Kidney tubule cell (primary cell): ENCODE measurements at regions not wholly inside any gene's neighbourhood (a gene's known extent, or its start where the extent isn't known, plus 50 kb on each side); places are given as distances from the start of the nearest gene placed in this dataset.

Source experiments
- DNase-seq: peaks from one replicate; pipeline ENCODE4 v3.0.0-alpha.2; 2018; ENCODE audit warnings: low spot score

DNA sequence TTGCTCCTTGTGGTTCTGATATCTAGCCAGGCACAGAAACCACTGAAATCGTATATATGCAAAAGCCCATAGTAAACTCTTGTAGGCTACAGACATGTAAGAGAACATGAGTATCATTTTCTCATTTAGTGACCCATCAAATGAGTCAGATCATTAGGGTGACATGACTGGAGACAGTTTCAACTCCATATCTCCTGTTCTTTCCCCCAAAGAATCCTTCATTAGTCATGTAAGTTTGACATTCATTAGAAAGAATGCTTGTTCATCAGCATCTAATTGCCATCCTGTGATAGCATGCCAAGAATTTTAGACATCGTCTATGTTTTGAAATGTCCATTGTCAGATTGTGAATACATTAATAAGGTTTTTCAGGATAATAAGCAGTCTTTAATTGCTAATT, 264.9 kb upstream of the TPM1 start:
- peak; percentile 83 for DNase-seq

DNA sequence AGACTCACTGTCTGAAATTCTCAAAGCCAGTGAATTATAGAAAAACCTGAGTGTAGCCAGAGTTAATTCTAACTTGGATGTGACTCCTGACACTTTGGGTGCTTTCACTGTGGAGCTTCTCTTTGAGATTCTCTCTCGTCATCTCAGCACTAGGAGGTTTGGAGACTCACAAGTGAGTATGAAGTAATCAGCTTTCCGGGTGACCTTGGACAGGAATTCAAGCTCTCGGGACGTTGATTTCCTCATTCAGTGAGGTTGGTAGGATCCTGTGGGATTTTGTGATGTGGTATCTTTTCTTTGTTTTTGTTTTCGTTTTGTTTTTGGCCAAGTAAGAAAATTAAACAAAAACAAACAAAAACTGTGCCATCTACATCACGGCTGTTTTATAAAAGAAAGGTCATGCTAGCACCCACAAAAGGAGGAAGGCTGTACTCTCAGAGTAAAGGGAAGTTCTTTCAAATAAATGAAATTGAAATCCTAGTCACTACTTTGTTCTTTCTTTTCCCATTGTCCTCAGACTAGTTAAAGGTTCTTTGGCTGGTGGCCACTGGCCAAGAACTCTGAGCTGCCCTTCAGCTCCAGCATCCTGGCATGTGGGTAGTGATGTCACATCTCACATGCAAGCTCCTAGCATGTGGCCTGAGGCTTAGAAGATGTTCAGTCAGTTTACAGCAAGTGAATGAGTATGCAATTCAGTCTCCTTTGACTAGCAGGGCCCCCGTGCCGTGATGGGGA, 263.3 kb upstream of the TPM1 start:
- DNase-seq, result peak; percentile 72

DNA sequence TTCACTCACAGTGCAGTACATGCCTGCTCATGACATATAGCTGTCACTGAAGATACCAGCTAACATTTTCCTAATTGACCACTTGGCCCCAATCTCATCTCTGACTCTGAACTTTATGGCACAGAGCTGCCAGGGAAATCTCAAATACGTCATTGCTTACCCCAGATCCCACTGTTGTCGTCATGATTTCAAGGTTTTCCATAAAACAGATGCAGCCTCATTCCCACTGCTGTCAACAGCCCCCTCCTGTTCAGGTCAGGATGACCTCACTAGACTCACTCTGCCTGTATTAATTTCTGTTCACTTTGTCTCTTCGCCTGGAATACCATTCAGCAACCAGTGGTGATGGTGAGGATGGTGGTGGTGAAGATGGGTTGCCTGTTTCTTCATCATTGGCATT, 262.6 kb upstream of the TPM1 start:
- DNase-seq, result no peak

DNA sequence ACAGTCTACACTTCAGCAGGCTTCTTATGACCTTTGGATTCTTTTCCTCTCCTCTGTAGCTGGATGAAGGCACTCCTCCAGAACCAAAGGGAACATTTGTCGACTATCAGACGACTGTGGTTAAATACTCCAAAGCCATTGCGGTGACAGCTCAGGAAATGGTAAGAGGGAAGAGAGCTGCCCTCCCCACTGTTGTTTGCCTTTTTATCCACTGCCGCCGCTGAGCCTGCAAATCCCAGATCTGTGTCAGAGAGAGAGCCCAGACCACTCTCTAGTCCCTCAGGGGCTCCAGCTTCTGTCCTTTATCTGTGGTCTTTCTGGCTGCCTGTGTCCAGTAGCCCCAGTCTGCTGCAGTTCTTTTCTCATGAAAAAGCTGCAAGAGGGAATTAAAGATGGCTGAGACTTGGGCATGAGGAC, 261.5 kb upstream of the TPM1 start:
- peak; percentile 30 for DNase-seq

DNA sequence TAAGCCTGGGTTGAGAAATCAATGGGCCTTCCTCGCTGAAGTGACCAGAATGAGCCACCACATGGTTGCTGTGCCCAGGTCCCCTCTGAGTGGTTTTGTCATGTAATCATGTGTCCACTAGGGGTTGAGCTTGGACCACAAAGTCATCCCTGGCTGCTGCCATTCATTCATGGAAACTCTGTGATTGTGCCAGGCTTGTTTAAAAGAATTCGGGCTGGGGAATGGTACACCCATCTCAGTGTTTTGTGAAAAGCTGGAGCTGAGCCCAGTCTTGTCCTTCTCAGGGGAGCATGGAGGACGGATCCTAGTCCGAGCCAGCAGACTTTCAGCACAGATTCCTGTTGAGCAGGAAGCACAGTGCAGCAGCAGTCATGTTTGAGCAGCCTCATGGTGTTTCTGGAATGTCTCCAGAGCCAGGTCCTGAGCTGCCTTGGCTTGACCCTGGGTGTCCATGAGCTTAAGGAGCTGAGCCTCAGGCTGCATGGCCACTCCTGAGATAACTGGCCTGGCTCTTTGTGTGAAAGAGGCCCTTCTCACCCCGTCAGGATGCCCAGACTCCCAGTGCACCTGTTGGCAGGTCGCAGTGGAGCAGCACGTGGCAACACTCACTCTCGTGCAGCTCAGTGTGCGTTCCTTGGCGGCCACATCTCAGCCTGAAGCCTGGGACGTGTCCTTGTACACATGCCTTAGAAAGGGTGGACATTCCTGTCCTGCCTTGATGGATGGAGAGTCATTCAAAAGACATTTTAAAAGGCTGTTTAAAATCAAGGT, 260.3 kb upstream of the TPM1 start:
- peak; percentile 92 for DNase-seq

DNA sequence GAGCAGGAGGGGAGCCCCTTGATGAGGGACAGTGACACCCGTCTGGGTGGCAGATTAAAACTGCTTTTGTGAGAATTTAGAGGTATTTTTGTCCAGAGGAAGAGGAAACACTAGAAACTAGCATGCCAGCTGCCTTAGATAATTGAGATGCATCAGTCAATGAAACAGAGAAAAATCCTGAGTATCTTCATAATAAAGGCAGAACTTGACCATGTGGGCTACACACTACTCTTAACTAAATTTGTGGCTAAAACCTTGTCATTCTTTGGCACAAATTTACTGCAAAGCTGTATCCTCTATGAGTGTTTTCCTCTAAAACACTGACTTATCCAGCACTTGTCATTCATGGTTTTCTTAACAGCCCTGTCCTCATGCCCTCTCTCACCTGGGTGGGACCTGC, 259.7 kb upstream of the TPM1 start:
- DNase-seq, result no peak

DNA sequence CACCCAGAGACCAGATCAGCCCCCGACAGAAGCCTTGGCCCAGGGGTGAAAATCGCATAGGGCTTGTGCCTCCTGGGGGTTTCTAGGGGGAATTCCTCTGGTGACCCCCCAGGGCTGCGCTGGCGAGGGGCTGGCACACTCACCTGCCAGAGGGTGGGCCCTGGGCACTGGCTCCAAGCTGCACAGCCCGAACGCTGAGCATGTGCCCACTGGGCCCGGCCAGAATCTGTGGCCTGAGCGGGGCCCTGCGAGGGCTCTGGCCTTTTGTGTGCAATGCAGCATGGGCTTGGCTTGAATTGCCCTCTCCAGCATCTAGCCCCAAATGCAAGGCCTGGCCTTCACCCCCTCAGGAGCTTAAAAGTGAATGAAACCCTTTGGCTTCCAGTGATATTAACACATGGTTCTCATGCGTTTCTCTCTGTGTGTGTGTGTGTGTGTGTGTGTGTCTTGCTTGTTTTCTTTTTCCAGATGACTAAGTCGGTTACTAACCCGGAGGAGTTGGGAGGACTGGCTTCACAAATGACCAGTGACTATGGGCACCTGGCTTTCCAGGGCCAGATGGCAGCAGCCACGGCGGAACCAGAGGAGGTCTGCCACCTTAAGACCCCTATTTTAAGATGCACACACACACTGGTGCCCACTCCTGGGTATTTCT, 259.1 kb upstream of the TPM1 start:
- peak; percentile 85 for DNase-seq

DNA sequence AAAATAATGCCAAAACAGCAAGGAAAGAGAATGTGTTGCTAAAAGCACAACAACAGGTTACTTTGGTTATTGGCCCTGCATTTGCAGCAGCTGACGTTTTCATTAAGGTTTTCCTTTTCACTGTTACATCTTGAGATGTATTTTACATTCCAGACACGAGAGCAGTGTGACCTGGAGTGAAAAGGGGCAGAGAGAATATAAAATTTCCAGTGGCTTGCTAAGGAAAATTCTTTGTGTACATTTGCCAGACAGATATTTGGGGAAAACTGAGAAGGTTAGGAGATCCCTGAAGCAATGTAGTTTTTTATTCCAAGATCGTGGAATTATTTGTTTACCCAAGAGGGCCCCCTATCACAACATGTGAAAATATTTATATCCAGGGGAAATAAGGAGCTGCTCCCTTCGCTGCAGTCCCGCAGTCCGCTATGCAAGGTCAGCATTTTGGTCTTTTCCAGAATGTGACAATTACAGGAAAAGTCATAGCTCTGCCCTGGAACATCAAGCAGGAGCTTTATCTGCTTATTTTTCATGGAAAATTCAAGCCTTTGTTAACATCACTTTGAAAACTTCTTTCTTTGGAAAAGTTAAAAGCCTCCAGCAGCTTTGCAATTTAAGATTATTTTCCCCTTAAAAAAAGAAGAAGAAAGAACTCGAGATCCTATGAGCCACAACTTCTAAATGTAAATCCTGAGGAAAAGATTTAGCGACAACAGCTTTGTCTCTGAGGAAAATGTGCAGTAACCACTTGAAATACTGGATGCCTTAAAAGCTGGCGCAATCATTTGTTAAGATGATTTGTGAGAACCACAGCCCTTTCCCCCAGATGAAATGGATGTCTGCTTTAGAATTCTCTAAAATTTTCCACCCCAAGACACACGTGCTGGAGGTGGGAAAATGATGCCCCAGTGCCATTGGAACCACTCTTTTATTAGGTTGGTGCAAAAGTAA, 256.4 kb upstream of the TPM1 start:
- no peak for DNase-seq

DNA sequence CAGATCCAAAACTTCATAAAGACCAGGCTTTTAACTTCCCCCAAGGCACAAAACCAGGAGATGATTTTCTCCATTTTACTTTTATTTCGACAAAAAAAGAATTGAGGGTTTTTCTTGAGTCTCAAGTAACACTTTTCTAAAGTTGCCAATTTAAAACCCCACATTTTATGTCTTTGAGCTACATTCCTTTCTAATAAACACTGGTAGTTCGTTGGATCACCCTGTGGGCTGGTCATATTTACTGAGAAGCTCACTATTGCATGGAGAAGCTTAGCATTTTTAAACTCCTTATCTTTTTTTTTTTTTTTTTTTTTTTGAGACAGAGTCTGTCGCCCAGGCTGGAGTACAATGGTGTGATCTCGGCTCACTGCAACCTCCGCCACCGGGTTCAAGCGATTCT, 255.1 kb upstream of the TPM1 start:
- DNase-seq, result no peak

DNA sequence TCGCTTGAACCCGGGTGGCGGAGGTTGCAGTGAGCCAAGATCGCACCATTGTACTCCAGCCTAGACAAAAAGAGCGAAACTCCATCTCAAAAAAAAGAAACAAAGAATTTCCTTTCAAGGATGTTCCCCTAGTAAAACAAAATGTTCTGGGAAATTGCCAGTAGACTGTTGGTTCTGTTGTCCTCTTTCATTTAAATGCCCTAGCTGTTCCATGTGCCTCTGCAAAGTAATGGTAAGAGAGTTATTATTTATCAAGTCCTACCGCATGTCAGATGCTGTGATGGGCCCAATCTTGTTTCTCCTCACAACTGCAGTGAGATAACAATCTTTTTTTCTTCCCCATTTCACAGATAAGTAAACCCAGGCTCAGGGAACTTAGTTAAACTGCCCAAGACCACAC, 254.3 kb upstream of the TPM1 start:
- DNase-seq, result no peak

DNA sequence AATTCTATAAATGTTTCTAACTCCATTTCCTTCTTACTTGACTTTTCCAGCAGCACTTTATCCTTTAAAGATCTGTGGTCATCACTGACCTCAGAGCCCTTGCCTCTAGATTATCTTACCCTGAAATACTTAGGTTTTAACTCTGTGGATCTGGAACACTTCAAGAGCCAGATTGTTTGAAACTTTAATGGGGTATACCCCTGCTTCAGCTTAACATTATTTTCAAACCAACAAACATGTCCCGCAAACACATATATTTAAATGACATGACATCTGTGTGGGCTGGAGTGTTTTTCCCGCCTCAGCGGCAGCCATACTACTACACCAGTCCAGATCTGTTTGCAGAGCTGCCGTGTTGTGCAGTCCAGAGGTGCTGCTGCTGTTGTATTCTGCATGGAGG, 252.0 kb upstream of the TPM1 start:
- DNase-seq, result no peak

DNA sequence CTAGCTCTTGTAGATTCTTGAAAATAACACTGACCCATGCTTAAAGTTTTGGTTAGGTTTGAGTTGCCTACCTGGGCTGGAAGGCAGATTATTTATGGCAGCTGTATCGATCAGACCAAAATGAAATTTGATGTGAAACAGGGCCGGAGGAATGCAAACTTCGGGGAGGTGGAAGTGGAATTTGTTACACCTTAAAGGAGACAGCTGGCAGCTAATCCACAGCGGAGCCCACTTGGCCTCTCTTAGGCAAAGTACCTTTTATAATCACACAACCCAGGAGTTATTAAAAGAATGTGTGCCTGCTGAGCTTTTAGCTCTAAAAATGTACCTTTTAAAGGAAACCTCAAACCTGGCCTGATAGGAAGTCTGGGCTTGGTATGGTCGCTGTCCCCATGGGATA, 250.9 kb upstream of the TPM1 start:
- DNase-seq, result no peak

DNA sequence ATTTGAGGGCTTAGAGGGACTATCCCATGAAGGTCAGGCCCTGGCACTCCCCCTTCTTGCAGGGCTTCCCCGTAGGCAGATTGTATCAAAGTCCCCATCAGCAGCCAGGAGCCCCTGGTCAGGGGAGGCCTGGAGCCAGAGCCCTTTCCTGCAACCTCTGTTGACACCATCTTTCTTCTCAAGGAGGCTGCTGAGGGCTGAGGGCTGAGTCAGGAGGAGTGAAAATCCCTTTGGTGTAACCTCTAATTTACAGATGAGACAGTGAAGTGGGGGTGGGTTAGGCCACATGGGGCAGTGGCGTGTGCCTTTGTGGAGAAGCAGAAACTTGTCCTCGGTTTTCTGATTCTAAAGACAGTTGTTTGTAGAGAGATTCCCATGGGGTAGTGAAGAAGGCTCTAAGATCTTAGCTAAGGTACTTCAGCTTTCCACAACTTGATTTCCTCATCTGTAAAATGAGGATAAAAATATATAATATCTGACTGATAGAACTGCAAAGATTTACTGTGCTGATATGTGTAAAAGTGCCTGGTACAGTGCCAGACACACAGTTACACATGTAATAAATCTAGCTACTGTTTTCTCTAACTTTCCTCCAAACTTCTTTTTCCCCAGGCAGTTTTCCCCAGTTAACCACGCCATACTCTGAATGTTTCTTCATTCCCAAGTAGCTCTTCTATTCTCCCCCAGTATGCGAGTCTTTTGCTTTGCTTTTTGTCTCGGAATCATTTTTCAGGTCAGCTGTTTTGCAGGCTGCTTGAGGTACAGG, 249.4 kb upstream of the TPM1 start:
- DNase-seq, result no peak

DNA sequence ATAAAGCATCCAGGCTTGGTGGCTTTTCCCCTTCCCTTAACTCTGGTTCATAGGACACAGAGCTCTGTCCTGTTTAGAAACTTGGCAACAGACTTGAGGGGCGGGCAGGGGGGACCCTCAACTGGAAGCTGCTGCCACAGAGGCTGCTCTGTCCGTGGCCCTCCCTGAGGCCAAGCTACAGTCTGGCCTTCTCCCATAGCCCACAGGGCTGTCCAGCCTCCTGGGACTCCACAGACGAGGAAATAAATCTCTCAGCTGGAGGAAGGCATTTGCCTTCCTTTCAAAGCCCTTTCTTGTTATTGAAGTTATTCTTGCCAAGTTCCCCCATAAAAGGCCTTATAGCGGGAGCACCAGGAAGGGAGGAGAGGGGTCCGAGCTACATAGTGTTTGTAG, 248.8 kb upstream of the TPM1 start:
- DNase-seq, result no peak

DNA sequence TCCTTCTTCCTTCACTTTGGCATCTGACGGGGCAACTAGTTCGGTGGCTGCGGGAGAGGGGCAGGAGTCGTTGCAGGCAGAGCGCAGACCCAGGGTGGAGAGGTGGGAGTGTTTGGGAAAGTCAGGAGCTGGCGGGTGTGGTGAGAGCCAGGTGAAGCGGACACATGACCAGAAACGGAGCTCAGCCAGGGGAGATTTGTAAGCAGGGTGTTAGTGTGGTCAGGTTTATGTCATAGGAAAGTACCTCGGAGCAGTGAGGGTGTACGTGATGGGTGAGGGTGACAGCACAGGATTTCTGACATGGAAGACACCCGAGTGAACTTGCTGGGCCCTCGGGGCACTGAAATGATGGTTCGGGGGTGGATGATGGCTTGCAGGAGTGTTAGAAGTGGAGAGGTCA, 247.4 kb upstream of the TPM1 start:
- DNase-seq, result peak; percentile 38

DNA sequence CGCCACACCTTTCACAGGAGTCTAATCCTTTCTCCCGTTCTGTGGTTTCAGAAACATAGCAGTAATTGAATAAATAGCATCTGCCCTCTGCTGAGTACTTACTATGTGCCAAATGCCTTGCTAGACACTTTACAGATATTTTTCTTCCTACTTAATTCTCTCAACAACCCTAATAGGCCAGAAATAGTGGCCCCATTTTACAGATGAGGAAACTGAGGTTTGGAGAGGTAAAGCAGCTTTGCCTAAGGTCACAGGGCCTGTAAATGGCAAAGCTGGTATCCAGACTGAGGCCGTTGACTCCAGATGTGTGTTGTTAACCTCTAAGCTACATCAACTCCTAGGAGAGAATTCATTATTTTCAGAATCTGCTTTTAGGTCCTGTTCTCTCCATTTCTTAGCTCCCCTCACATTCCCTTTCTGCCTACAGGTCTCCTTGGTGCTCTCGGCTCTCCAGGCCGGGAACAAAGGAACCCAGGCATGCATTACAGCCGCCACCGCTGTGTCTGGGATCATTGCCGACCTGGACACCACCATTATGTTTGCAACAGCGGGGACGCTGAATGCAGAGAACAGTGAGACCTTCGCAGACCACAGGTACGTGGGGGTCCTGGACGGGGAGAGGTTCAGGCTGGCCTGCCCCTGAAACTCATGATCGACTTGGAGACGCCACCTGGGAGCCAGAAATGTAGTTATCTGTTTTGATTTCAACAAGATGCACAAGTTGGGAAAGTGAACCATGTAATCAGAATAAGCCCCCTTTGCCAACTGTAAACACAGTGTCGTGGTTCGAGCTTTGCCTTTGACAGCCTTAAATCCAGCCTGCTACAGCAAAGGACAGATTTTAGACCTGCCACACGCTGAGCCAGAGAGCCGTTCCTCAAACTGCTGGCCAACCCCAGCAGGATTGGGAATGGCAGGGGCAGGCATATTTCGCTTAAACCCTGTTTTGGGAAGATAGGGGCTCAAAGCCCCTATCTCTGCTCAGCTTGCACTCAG, 246.5 kb upstream of the TPM1 start:
- DNase-seq, result no peak

DNA sequence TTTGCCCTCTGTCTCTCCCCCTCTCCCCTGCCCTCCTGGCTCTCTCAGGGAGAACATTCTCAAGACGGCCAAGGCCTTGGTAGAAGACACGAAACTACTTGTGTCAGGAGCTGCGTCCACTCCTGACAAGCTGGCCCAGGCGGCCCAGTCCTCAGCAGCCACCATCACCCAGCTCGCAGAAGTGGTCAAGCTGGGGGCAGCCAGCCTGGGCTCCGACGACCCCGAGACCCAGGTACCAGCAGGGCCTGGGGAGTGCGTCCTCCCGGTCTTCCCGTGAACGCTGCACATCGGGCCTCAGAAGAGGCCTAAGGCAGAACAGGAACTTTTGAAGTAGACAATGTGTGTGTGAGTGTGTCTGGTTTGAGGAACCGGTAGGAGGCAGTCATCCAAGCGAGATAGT, 245.4 kb upstream of the TPM1 start:
- DNase-seq, result no peak

DNA sequence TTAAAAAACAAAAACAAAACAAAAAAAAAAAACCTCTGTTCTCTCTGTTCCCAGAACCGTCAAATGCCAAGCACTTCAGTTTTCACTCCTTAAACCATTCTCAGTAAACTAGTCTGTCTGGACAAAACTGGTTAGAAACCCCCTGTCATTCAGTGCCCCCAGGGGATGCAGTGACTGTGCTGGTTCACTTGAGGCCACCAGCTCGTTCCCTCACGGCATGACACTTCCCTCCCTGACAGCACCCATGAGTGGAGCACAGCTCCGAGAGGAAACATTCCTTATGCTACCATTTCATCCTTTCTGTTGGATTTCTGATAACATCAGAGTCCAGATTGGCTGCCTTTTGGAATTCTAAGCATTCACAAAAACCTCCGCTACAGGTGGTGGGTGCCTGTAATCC, 244.0 kb upstream of the TPM1 start:
- no peak for DNase-seq

DNA sequence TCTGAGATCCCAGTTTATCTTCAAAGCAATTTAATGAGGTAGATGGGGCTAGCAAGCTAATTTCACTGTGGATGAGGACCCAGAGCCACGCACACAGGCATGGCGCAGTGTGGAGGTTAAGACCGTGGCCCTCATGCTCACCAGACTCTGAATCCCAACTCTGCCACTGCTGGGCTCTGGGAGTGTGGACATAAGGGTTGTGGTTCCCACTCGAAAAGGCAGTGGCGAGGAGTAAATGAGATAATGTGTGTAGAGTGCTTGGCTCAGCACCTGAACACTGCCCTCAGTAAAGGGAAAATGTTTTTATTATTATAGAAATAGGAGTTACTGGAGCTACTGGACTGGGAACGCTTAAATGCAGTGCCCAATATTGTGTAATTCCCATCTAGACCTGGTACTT, 243.5 kb upstream of the TPM1 start:
- no peak for DNase-seq

DNA sequence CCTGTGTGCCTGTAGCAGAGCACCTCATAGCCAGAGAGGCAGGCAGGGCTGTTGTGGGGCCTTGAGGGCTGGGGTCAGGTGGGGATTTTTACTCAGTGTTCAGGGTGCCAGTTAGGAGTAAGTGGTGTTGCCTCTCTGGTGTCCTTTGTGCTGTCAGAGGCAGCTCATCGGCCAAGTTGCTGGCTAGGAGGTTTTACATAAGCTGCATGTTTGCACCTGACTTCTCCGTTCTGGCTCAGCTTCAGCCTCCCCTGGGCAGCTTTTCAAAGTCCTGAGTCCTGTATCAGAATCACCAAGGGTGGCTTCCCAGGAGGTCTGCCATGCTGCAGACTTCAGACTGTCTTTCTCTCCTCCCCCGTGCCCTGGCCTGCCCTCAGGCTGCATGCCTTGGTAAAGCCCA, 242.6 kb upstream of the TPM1 start:
- no peak for DNase-seq
